LNCAP (cell line): ENCODE measurements at regions not wholly inside any gene's neighbourhood (a gene's known extent, or its start where the extent isn't known, plus 50 kb on each side); places are given as distances from the start of the nearest gene placed in this dataset.

Experiments
- CTCF ChIP-seq: fragments of 450-650 bp; IDR thresholded peaks from 2 replicates; pipeline ENCODE4 v1.5.1; 2017; ENCODE audit warnings: mild to moderate bottlenecking

GRCh38 chr2:235270291-235270690, 223.6 kb upstream of the AGAP1 start:
- TF ChIP-seq CTCF, result no peak

- no peak for TF ChIP-seq CTCF
Measured at GRCh38 chr2:235270956-235271355, 222.9 kb upstream of the AGAP1 start.

- TF ChIP-seq CTCF, result no peak
Measured at GRCh38 chr2:235271936-235272335, 221.9 kb upstream of the AGAP1 start.

GRCh38 chr2:235274023-235274422, 219.8 kb upstream of the AGAP1 start:
- no peak for TF ChIP-seq CTCF

- TF ChIP-seq CTCF, result no peak
Measured at GRCh38 chr2:235277485-235277884, 216.4 kb upstream of the AGAP1 start.

- no peak for TF ChIP-seq CTCF
Measured at GRCh38 chr2:235278771-235279355, 215.0 kb upstream of the AGAP1 start.

GRCh38 chr2:235279965-235280364, 213.9 kb upstream of the AGAP1 start:
- no peak for TF ChIP-seq CTCF

GRCh38 chr2:235283246-235283645, 210.6 kb upstream of the AGAP1 start:
- no peak for TF ChIP-seq CTCF
